SIG-M5 treated with dmso at 0.1 percent for 504 hours (cell line): ENCODE measurements at regions not wholly inside any gene's neighbourhood (a gene's known extent, or its start where the extent isn't known, plus 50 kb on each side); places are given as distances from the start of the nearest gene placed in this dataset.
A peak's percentile ranks its signal among the peaks of the same experiment; 100 is the strongest.
"Not testable (repeated sequence)": the region's sequence is repeated elsewhere in the genome, so short reads cannot be mapped to it uniquely, and the experiment has no call there.

ENCODE experiments used
- DNase-seq: peaks from one replicate; lab custom pipeline; 2025; ENCODE audit not compliant: unreplicated experiment; lab: John Stamatoyannopoulos, UW

DNA sequence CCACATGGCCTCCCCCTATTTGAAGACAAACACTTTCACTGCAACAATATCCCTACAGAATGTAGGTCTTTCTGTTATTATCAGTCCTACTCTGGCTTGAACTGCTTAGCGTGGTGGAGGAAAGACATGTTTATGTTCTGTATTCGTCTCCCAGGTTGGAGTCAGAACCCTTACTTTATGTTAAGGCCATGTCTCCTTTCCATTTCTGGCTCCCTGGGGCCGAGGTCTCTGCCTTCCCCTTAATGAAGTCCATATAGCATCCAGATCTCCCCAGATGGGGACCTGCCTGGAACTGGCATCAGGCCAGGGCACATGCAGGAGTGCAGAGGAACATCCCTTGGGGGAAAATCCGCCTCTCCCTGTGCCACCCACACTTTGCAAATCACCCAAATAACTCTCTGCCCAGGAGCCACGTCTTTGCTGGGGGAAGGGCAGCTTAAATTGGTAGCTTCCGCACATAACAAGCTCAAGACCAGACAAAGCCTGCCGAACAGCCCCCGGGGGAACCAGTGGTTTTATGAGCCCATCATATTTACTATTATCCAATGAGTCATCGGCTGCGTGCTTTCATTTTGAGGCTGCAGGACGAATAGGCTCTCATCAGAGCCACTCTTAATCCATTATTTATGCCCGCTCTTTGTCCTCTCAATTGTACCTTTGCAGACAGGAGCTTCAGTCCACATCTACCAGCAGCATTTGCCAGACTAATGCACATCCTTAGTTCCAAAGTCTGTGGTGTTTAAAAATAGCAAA is 237.0 kb downstream of the UACA start:
- DNase-seq: peak; percentile 72

DNA sequence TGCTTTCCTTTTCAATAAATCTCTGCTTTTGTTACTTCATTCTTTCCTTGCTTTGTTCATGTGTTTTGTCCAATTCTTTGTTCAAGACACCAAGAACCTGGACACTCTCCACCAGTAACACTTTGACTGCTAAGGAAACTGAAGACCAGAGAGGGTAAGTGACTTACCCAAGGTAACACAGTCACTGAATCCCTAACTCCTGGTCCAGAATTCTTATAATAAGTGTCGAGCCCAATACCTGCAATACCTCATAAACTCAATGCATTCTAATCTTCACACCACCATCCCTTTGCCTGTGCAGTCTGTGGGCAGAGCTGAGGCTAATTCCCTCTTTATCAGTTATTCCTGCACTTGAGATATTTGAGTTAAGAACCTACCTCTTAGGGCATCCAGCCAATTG is 237.8 kb downstream of the UACA start:
- no peak for DNase-seq

DNA sequence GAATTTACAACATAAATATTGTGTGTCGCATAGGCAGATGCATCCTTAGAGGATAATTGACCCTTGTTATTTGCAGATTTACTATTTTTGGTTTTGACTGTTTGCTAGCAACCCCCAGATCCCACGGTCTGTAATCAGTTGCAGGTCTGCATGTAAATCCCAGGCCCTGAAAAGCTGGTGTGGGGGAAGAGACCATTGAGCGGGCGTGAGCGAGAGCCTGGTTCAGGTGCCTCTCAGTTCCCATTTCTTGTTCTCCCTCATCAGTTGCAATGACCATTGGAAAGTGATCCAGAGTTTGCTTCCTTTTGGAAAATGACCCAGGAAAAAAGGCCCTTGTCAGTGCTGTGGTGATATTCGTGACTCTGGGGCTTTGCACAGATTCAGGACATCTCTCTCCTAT is 238.9 kb downstream of the UACA start:
- no peak for DNase-seq

DNA sequence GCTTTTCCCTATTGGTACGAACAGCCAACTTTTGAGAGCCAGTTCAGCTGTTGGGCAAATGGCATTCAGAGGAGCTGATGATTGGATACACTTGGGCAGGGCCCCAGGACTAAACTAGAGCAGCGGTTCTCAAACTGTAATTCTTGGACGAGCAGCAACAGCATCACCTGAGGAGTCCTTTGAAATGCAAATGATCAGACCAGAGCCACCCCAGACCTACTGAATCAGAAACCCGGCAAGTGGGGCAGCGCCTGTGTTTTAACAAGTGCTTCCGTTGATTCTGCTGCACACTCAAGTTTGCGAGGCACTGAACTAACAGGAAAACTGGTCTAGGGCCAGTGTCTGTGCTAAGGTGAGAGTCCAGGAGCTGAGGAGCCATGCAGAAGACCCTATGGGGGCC is 239.7 kb downstream of the UACA start:
- no peak for DNase-seq

DNA sequence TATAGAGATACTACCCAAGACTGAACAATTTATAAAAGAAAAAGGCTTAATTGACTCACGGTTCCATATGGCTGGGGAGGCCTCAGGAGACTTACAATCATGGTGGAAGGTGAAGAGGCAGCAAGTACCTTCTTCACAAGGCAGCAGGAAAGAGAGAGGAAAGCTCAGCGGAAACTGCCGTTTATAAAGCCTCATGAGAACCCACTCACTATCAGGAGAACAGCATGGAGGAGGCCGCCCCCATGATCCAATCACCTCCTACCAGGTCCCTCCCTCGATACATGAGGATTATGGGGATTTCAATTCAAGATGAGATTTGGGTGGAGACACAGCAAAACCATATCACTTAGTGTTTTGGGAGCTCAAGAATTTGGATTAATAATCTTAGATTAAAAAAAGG is 240.2 kb downstream of the UACA start:
- no peak for DNase-seq

DNA sequence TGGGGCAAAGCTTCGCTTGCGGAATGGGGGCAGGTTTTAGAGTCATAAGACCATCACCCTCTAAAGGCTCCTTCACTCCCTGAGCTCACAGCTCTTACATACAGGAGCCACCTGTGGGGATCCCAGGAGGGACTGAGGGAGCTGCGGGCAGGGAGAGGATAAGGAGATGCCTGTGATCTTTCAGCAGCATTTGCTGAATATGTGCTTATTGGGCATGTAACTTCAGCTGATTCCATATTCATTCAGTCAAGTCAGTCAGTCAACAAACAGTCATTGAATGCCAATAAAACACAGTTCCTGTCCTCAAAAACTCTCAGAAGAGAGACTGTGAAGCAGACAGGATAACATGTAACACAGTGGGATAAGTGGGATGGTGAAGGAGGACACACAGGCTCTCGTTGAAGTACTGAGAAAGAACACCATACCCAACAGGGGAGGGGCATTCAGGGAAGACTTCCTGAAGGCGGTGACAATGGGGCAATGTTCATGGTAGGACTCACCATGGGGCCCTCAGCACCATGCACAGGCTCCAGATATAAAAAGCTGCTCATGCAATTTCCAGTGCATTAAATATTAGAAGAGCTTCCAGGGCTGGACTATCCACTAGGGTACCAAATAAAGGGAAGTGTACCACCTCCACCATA is 240.9 kb downstream of the UACA start:
- DNase-seq: no peak

DNA sequence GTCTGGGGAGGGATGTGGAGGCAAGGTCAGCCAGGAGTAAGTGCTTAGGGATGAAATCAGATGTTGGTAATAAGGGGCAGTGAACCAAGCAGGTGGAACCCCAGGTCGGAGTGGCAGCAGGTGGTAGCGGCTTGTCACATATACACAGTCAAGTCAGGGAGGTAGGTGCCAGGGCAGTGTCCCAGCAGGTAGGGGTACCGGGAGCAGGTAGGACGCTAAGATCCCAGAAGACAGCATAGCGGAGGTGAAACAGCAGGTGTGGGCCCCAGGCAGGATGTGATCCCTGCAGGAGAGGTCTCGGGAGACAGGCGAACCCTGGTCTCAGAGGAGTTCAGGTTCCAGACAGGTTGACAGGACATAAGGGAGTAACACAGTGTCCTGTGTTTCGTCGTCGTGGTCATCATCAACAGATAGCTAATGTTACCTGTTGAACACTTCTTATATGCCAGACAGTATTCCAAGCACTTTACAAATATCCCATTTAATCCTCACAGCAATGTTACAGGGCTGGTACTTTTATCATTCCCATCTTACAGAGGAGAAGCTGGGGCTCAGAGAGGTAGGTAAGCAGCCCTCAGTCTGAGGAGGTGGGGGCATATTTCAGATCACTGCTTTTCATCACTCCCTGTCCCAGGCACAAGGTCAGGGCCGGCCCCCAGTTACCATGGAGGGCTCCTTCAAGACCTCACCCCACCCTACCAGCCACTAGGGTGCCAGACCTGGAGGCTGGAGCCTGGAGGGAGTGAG is 241.6 kb downstream of the UACA start:
- DNase-seq: no peak

DNA sequence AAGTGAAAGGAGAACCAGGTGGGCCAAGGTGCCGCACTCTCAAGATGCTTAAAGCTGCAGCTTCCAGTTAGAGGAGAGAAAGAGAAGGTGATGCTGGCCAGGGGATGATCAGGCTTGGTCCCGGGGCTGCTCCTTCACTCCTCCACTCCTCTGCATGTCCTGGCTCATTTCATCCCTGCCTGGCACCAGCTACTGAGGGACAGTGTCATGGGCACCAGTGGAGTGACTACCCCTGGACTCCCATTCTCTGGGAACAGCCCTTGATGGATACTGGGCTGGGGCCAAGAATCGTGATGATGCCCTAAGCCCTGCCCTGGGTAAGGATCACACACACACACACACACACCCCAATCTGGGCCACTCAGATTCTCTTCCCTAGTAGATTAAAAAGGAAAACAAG is 243.7 kb downstream of the UACA start:
- DNase-seq: no peak

DNA sequence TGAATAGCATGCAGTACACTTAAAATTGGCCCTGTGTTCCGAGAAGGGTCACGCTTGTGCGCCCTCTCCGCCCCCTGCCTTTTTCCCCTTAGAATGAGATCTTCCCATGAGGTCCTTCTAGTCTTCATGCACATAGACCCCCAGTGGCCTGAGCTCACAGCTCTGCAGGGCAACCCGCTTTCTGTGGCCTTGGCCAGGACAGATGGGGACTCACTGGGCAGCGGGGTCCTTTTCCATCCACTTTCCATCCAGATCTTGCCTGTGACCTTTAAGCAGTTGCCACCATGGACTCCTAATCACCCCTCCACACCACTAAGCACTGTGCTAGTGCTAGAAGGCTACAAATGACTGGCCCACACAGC is 244.4 kb downstream of the UACA start:
- no peak for DNase-seq

DNA sequence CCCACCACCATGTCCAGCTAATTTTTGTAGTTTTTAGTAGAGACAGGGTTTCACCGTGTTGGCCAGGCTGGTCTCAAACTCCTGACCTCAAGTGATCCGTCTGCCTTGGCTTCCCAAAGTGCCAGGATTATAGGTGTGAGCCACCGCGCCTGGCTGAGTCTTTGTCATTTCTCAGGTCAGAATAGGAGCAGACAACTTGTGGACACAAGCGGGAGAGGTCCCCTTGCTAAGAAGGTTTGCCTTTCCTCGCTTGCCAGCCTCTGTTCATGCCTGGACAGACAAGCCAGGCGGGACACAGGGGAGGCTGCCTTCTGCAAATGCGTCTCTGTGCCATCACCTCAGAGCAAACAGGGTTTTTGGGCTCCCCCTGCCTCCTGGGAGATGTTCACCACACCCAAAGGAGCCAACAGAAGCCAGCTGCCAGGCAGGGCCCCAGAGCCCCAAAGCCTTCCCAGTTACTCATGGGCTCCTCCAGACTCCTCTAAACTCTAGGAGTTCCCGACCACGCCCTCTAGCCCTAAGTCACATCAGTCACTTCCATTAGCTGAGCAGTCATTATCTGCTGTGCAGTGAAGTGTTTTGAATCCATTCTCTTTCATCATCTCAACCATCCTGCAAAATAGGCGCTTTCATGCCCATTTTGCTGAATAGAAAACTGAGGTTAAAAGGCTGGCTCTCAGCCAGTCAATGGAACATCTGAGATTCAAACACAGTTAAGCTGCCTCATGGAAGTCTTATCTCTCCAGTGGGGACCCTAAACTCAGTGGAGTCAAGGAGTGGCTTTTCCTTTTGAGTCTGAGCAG is 245.0 kb downstream of the UACA start:
- DNase-seq: no peak

DNA sequence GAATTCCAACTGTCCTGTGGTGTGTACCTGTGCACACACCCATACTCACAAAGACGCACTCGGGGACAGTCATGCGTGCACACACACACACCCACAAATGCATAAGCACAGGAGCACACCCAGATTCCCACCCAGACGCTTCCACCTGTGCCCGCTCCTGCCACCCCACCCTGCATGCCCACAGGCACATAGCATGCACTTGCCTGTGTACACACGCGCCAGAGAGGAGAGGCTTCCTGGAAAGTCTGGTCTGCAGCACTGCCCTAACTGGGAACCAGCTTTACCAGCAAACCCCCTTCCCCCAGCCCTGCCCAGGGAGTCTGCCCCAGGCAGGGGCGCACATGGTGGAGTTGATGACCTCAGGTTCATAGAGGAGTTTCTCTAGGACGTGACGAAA is 246.2 kb downstream of the UACA start:
- DNase-seq: no peak

DNA sequence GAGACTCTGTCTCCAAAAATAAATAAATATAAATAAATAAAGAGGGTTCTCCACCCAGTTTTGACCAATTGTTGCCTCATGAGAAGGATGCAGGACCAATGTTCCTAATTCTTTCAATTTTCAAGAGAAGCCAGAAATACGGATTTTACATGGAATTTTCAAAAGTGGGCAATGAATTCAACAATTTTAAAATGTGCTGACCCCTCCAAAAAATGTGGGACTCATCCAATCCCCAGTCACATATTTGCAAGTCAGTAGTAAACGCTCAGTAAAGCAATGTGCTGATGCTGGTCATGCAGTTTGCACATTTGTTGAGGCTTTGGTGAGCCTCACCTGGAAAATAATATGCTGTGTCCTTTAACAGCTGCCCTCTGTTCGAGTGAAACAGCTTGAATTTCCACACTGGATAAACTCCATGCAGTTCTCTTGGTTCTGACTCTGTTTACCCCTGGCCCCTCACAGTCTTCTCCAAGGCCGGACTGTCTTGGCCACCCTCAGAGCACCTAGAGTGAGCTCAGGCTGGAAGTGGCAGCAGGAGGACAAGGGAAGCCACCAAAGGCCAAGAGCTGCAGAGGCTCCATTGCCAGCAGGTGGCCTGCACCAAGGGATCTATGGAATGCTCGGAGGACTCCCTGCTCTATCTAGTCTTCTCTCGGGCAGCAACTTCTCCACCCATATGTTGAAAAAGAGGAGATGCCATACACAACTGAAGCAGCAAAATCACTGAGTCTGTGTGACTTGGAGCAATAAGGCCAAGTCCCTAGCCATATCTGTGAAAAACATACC is 246.8 kb downstream of the UACA start:
- no peak for DNase-seq

DNA sequence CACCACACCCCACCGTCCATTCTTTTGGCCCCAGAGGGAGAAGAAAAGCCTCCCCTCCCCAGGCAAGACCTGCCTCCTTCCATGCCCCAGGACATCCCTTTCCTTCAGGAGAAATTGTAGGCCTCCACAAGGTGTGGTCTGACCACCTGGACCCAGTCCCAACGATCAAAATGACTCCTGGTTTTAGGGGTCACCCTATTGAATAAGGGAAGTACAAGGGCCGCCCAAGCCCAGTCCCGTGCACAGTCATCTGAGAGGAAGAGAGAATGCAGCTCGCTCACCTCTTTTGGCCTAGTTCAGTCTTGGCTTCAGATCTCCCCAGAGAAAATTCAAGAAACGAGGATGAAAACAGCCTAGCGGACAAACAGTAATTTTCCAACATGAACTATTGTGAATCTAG is 249.1 kb downstream of the UACA start:
- no peak for DNase-seq

DNA sequence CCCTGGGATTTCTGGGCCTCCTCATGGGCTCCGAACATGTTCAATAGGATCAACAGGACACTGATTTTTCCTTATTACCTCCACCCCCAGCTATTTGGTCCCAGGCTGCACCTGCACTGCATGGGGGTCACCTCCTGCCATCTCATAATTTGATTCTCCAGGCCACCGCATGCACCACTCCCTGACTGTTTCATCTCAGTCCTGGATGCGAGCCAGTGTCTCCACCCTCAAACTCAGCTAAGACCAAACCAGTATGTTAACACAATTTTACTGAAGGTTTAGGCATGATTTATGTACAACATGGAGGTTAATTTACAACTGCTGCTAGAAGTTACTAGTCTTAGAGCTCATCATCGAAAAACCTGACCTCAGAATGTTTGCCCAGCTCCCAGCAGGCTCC is 249.5 kb downstream of the UACA start:
- DNase-seq: no peak

DNA sequence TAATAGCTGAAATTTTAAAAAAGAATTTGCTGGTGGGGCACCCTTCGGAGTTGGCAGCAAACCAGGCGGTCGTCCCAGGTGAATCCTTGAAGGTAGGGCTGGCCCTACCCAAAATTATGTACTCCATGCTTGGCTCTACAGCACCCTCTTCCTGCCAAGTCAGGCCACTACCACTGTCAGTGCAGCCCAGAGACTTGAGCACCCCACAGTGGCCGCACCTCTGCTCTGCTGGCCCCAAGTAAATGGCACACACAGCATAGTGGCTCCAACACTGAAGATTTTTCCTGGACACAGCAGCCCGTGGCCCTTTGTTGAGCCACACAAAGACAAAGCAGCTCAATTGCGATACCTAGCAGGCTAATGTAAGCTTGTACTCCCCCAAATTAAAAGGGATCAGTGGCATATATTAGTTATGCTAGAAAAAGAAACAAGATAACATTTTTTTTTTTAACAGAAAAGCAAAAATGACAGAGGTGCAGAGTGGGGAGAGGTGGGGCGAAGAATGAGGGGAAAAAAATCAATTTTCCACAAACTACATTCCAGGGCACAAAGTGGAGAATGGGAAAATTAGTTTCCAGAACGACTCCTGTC is 250.5 kb downstream of the UACA start:
- DNase-seq: peak; percentile 64

DNA sequence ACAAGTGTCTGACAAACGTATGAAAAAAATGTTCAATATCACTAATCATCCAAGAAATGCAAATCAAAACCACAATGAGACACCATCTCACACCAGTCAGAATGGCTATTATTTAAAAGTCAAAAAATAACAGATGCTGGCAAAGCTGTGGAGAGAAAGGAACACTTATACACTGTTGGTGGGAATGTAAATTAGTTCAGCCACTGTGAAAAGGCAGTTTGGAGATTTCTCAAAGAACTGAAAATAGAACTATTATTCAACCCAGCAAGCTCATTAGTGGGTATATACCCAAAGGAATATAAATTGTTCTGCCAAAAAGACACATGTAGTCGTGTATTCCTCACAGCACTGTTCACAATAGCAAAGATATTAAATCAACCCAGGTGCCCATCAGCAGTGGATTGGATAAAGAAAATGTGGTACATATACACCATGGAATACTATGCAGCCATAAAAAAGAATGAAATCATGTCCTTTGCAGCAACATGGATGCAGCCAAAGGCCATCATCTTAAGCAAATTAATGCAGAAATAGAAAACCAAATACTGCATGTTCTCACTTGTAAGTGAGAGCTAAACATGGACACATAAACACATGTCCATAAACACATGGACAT is 251.3 kb downstream of the UACA start:
- DNase-seq: not testable (repeated sequence)

DNA sequence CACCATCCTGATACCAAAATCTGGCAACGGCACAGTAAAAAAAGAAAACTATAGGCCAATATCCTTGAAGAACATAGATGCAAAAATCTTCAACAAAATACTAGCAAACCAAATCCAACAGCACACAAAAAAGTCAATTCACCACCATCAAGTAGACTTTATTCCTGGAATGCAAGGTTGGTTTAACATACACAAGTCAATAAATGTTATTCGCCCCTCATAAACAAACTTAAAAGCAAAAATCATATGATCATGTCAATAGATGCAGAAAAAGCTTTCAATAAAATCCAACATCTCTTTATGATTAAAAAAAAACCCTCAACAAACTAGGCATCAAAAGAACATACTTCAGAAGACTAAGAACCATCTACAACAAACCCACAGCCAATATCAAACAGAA is 252.9 kb downstream of the UACA start:
- no peak for DNase-seq

DNA sequence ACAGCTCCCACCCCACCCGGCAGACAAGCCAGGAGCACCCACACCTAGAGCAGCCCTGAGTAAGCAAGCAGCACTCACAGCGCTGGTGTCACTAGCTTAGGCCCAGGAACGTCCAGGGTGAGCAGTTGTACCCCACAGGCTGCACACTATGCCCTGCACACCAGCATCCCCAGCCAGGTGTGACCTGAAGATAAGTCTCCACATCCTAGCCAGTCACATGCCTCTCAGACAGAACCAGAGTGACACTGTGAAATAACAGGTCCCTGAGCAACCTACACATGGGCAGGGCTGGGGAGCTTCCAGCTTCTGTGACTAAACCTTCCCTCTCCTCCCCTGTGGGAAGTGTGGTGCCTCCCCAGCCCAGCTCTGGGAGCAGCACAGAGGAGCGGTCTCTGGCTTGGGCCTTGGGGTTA is 253.6 kb downstream of the UACA start:
- no peak for DNase-seq

DNA sequence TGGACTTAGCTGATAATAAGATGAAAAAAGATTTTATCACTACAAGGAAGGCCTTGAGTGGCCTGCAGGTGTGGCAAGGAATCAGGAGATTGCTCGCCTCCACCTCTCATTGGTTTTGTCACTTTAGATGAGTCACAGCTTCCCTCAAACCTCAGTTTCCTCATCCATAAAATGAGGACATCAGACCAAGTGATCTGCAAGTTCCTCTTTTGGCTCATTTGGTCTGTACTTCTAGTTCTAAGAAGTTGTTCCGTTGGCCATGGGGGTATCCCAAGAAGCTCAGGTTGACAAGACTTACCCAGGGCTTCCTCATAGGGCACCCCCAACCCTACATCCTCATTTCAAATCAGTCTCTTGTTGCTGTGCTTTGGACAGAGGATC is 254.1 kb downstream of the UACA start:
- DNase-seq: peak; percentile 93
